HCT116 (cell line): ENCODE measurements at regions not wholly inside any gene's neighbourhood (a gene's known extent, or its start where the extent isn't known, plus 50 kb on each side); places are given as distances from the start of the nearest gene placed in this dataset.

Experiments
- EZH2 ChIP-seq: fragments of 200-600 bp; sonication (generic); IDR thresholded peaks from 2 replicates; pipeline ENCODE4 v1.6.1; 2017; ENCODE audit warnings: antibody characterized with exemption, mixed run types
- FOSL1 ChIP-seq: IDR thresholded peaks from 2 replicates; pipeline ENCODE4 v1.6.1; 2012; ENCODE audit warnings: low read depth
- MAX ChIP-seq: IDR thresholded peaks from 2 replicates; pipeline ENCODE4 v1.6.1; 2012
- POLR2A ChIP-seq: IDR thresholded peaks from 2 replicates; pipeline ENCODE4 v1.7.0; 2011; ENCODE audit warnings: borderline replicate concordance; ENCODE audit not compliant: insufficient read depth, insufficient read length; ENCODE audit errors: extremely low read depth
- POLR2AphosphoS5 ChIP-seq: IDR thresholded peaks from 2 replicates; pipeline ENCODE4 v1.6.1; 2011; ENCODE audit warnings: mild to moderate bottlenecking, low read depth, low read length, moderate library complexity
- RAD21 ChIP-seq: IDR thresholded peaks from 2 replicates; pipeline ENCODE4 v1.6.1; 2012; ENCODE audit warnings: low read depth, mild to moderate bottlenecking
- ZFX ChIP-seq: fragments of 450-650 bp; IDR thresholded peaks from 2 replicates; pipeline ENCODE4 v1.6.1; 2017
- TF ChIP-seq, protein P1 (sequence below), 3 experiments: fragments of 200-600 bp in 1 of 3; sonication (generic) in 1 of 3; IDR thresholded peaks in 2 of 3; conservative IDR thresholded peaks in 1 of 3; 2 replicates each; pipeline ENCODE4 v1.5.1; 2012 to 2017; ENCODE audit warnings: low read depth in 2 of 3, low read length in 2 of 3, antibody characterized with exemption in 1 of 3, borderline replicate concordance in 1 of 3, control low read depth in 1 of 3, mild to moderate bottlenecking in 1 of 3, mixed read lengths in 1 of 3, mixed run types in 1 of 3, moderate library complexity in 1 of 3; ENCODE audit not compliant: insufficient read depth in 1 of 3

DNA sequence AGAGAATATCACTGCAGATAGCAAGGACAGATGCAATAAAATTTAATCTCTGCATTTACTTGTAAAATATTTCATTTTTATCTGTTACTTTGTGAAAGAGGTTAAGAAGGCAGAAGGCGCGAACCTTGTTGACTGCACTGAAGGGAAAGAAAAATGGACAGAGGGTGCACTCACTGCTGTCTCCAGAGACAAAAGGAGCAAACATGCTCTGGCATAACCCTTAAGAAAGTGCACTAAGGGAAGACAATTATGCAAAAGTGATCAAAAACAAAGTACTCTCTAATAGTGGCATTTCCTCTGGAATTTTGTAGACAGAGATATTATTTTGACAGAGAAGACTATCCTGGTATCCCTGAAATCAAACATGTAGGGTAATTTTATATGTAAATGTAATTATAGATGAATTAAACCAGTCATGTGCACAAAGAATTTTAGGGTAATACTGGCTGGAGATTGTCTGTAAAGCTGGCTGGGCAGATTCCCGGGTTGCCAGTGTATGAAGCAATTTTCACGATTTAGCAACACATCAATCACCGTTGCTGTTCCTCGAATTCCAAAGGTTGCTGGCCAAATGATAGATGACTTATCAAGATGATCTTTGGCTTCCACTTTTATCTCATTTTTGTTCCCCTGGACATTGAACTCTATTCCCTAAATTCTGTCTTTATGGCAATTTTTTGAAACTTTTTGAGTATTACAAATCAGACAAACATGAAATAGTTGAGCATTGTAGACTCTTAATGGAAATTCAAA, 1176.9 kb downstream of the SUCLG1 start:
- TF ChIP-seq, protein P1, sequence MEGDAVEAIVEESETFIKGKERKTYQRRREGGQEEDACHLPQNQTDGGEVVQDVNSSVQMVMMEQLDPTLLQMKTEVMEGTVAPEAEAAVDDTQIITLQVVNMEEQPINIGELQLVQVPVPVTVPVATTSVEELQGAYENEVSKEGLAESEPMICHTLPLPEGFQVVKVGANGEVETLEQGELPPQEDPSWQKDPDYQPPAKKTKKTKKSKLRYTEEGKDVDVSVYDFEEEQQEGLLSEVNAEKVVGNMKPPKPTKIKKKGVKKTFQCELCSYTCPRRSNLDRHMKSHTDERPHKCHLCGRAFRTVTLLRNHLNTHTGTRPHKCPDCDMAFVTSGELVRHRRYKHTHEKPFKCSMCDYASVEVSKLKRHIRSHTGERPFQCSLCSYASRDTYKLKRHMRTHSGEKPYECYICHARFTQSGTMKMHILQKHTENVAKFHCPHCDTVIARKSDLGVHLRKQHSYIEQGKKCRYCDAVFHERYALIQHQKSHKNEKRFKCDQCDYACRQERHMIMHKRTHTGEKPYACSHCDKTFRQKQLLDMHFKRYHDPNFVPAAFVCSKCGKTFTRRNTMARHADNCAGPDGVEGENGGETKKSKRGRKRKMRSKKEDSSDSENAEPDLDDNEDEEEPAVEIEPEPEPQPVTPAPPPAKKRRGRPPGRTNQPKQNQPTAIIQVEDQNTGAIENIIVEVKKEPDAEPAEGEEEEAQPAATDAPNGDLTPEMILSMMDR (IDR thresholded peaks at IDR 0.05 in 2 of 3, conservative IDR thresholded peaks at IDR 0.05 in 1 of 3; ENCODE audit: borderline replicate concordance in 1 of 3, insufficient read depth in 1 of 3, low read depth in 2 of 3, low read length in 2 of 3) = no peak
- TF ChIP-seq POLR2A (no peak), EZH2 (no peak), ZFX (no peak), FOSL1 (no peak), POLR2AphosphoS5 (no peak), RAD21 (no peak), MAX (no peak)
